ENCODE measurements at regions not wholly inside any gene's neighbourhood (a gene's known extent, or its start where the extent isn't known, plus 50 kb on each side); places are given as distances from the start of the nearest gene placed in this dataset.
A peak's percentile ranks its signal among the peaks of the same experiment; 100 is the strongest.

DNA sequence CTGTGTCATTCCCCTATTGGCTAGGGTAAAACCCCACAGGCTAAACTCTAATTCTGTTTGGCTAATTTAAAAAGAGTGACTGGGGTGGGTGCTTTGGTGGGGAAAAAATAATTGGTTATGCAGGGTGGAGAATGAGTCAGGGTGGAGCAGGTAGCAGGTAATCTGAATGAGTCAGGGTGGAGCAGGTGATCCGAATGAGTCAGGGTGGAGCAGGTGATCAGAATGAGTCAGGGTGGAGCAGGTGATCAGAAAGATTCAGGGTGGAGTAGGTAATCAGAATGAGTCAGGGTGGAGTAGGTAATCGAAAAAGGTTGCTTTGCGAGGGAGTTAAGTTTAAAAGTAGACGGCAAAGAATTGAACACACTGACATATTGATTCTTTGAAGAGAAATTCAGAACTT lies 1218.8 kb upstream of the ATXN8OS start:
- DNase-seq (ENCODE audit: low read depth in 1 of 2, low spot score in 1 of 2) = no peak
- H3K27me3 ChIP-seq (ENCODE audit: insufficient read depth, poor library complexity, severe bottlenecking) = no peaks in the 10 kb centered on the region
- H3K4me3 ChIP-seq (replicated peaks; ENCODE audit: insufficient read depth, low read length) = no peak overlapping the region
- TF ChIP-seq, protein P1, sequence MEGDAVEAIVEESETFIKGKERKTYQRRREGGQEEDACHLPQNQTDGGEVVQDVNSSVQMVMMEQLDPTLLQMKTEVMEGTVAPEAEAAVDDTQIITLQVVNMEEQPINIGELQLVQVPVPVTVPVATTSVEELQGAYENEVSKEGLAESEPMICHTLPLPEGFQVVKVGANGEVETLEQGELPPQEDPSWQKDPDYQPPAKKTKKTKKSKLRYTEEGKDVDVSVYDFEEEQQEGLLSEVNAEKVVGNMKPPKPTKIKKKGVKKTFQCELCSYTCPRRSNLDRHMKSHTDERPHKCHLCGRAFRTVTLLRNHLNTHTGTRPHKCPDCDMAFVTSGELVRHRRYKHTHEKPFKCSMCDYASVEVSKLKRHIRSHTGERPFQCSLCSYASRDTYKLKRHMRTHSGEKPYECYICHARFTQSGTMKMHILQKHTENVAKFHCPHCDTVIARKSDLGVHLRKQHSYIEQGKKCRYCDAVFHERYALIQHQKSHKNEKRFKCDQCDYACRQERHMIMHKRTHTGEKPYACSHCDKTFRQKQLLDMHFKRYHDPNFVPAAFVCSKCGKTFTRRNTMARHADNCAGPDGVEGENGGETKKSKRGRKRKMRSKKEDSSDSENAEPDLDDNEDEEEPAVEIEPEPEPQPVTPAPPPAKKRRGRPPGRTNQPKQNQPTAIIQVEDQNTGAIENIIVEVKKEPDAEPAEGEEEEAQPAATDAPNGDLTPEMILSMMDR (IDR thresholded peaks at IDR 0.05; ENCODE audit: insufficient read depth, low read length) = no peak
- TF ChIP-seq GABPA (IDR thresholded peaks at IDR 0.05; ENCODE audit: low read depth) = no peak
- H3K27ac ChIP-seq (replicated peaks) = no peak overlapping the region

DNA sequence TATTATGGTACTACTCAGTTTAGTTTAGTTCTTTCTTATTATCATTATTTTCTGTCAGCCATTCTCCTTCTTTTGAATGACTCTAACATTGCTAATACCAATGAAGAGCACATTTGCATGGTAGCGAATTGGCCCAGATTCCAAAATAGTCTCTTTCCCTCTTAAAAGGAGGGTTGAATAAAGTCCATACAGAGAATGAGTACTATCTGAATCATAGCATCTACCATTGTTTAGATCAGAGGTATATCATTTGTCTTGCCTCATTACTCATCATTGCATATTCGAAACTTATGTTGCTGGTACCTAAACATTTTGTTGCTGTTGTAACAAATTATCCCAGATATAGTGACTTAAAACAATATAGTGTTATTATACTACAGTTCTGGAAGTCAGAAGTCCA lies 1235.3 kb upstream of the ATXN8OS start:
- Histone ChIP-seq H3K4me3 (replicated peaks; ENCODE audit: insufficient read depth, low read length) (no peak overlapping the region), H3K27me3 (ENCODE audit: insufficient read depth, poor library complexity, severe bottlenecking) (no peaks in the 10 kb centered on the region), H3K27ac (replicated peaks) (no peak overlapping the region)
- no peak for DNase-seq (ENCODE audit: low read depth in 1 of 2, low spot score in 1 of 2)
- TF ChIP-seq, protein P1 (IDR thresholded peaks at IDR 0.05; ENCODE audit: insufficient read depth, low read length) = no peak

DNA sequence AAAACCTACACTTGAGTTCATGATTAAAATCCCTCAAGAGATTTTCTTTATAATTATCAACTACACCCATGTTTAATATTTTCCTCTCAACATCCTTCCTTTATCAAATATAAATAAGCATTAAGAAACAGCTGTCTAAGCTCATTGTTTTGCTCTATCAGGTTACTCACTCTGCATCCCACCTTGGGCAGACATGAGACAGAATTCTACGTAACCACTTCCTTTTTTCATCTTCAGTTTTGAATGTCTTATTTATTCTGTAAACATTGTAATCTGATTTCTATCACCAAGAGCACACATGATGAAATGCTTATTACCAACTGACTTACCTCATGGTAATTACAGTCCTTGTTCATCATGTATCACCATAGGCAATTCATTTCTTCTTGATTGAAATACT lies 1256.6 kb upstream of the ATXN8OS start:
- DNase-seq (ENCODE audit: low read depth in 1 of 2, low spot score in 1 of 2) = no peak
- TF ChIP-seq SPI1 (IDR thresholded peaks at IDR 0.05; ENCODE audit: borderline replicate concordance, low read depth) = peak; percentile 50; the same call in 1 of the 2 replicates
- no peak for TF ChIP-seq POLR2AphosphoS5 (IDR thresholded peaks at IDR 0.05; ENCODE audit: low read depth)
- Histone ChIP-seq H3K27me3 (ENCODE audit: insufficient read depth, poor library complexity, severe bottlenecking) (no peaks in the 10 kb centered on the region), H3K4me3 (replicated peaks; ENCODE audit: insufficient read depth, low read length) (no peak overlapping the region), H3K27ac (replicated peaks) (no peak overlapping the region)

DNA sequence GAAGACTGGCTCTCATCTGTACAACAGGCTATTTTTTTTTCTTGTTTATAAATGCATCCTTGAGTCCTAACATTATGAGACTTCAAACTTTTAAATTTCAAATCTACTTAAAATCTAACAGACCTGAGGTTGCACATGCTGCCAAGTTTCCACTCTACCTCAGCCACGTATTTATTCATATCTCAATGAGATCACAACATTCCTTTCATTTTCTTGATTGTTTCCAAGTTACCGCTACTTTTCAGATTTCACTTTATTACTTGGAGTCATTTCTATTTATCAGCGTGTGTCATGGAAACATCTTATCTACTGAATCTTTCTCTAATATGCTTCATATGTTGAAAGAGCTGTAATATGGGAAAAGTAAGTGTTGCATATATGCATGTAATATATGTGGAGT lies 1257.5 kb upstream of the ATXN8OS start:
- TF ChIP-seq, protein P1 (IDR thresholded peaks at IDR 0.05; ENCODE audit: insufficient read depth, low read length) = no peak
- TF ChIP-seq SPI1 (IDR thresholded peaks at IDR 0.05; ENCODE audit: borderline replicate concordance, low read depth) = no peak
- H3K4me3 ChIP-seq (replicated peaks; ENCODE audit: insufficient read depth, low read length) = no peak overlapping the region
- no peak for DNase-seq (ENCODE audit: low read depth in 1 of 2, low spot score in 1 of 2)
- H3K27ac ChIP-seq (replicated peaks) = no peak overlapping the region
- no peaks in the 10 kb centered on the region for H3K27me3 ChIP-seq (ENCODE audit: insufficient read depth, poor library complexity, severe bottlenecking)

DNA sequence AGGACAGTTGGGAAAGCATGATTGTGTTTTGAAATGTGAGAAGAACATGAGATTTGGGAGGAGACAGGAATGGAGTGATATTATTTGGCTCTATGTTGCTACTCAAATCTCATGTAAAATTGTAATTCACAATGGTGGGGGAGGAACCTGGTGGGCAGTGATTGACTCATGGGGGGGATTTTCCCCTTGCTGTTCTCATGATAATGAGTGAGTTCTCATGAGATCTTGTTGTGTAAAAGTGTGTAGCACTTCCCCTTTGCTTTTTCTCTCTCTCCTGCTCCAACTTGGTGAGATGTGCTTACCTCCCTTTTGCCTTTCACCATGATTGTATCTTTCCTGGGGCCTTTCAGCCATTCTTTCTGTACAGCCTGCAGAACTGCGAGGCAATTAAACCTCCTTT lies 1261.0 kb upstream of the ATXN8OS start:
- Histone ChIP-seq H3K4me3 (replicated peaks; ENCODE audit: insufficient read depth, low read length) (no peak overlapping the region), H3K27ac (replicated peaks) (no peak overlapping the region)
- TF ChIP-seq, protein P2, sequence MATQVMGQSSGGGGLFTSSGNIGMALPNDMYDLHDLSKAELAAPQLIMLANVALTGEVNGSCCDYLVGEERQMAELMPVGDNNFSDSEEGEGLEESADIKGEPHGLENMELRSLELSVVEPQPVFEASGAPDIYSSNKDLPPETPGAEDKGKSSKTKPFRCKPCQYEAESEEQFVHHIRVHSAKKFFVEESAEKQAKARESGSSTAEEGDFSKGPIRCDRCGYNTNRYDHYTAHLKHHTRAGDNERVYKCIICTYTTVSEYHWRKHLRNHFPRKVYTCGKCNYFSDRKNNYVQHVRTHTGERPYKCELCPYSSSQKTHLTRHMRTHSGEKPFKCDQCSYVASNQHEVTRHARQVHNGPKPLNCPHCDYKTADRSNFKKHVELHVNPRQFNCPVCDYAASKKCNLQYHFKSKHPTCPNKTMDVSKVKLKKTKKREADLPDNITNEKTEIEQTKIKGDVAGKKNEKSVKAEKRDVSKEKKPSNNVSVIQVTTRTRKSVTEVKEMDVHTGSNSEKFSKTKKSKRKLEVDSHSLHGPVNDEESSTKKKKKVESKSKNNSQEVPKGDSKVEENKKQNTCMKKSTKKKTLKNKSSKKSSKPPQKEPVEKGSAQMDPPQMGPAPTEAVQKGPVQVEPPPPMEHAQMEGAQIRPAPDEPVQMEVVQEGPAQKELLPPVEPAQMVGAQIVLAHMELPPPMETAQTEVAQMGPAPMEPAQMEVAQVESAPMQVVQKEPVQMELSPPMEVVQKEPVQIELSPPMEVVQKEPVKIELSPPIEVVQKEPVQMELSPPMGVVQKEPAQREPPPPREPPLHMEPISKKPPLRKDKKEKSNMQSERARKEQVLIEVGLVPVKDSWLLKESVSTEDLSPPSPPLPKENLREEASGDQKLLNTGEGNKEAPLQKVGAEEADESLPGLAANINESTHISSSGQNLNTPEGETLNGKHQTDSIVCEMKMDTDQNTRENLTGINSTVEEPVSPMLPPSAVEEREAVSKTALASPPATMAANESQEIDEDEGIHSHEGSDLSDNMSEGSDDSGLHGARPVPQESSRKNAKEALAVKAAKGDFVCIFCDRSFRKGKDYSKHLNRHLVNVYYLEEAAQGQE (IDR thresholded peaks at IDR 0.05; ENCODE audit: insufficient replicate concordance, low read depth) = no peak
- TF ChIP-seq POLR2AphosphoS5 (IDR thresholded peaks at IDR 0.05; ENCODE audit: low read depth) (no peak), SPI1 (IDR thresholded peaks at IDR 0.05; ENCODE audit: borderline replicate concordance, low read depth) (no peak), GABPA (IDR thresholded peaks at IDR 0.05; ENCODE audit: low read depth) (no peak)
- TF ChIP-seq, protein P1 (IDR thresholded peaks at IDR 0.05; ENCODE audit: insufficient read depth, low read length) = no peak

More for the DNA sequence above, 1261.0 kb upstream of the ATXN8OS start:
- no peak for DNase-seq (ENCODE audit: low read depth in 1 of 2, low spot score in 1 of 2)
- H3K27me3 ChIP-seq (ENCODE audit: insufficient read depth, poor library complexity, severe bottlenecking) = no peaks in the 10 kb centered on the region

Measured in HL-60 (cell line).